ENCODE measurements at regions not wholly inside any gene's neighbourhood (a gene's known extent, or its start where the extent isn't known, plus 50 kb on each side); places are given as distances from the start of the nearest gene placed in this dataset.

- no peak for TF ChIP-seq ZBTB26 (CRISPR knock-in tag; IDR thresholded peaks at IDR 0.05; ENCODE audit: borderline replicate concordance)
- no peak for TF ChIP-seq PATZ1 (CRISPR knock-in tag; IDR thresholded peaks at IDR 0.05)
- TF ChIP-seq ARID5B (CRISPR knock-in tag; IDR thresholded peaks at IDR 0.05) = no peak
- TF ChIP-seq KAT8 (CRISPR knock-in tag; IDR thresholded peaks at IDR 0.05) = no peak
- TF ChIP-seq BHLHE40 (IDR thresholded peaks at IDR 0.05; ENCODE audit: low read length) = no peak
- TF ChIP-seq ZNF782 (CRISPR knock-in tag; IDR thresholded peaks at IDR 0.05; ENCODE audit: borderline replicate concordance) = no peak
- TF ChIP-seq CC2D1A (CRISPR knock-in tag; IDR thresholded peaks at IDR 0.05) = no peak
- peak; percentile 40 for TF ChIP-seq CTCF (CRISPR knock-in tag; IDR thresholded peaks at IDR 0.05)
- no peak for TF ChIP-seq CEBPB (IDR thresholded peaks at IDR 0.05; ENCODE audit: borderline replicate concordance, low read depth, low read length)
- TF ChIP-seq ZNF253 (CRISPR knock-in tag; IDR thresholded peaks at IDR 0.05; ENCODE audit: borderline replicate concordance) = no peak
- TF ChIP-seq ZBTB21 (CRISPR knock-in tag; IDR thresholded peaks at IDR 0.05) = no peak
Observed at GRCh38 chrX:40298572-40299479, 201.1 kb upstream of the BCOR start.

Data from HepG2 (cell line).